DOHH2 (cell line): ENCODE measurements at regions not wholly inside any gene's neighbourhood (a gene's known extent, or its start where the extent isn't known, plus 50 kb on each side); places are given as distances from the start of the nearest gene placed in this dataset.

Experiments used
- H3F3A ChIP-seq: fragments of 200-600 bp; sonication (generic), shearing (Covaris generic); 2 replicates; pipeline ENCODE4 v1.6.0; 2016; ENCODE audit warnings: antibody characterized with exemption, mild to moderate bottlenecking; ENCODE audit not compliant: control insufficient read depth, insufficient read depth
- H3K27ac ChIP-seq: fragments of 200-600 bp; sonication (generic); 2 replicates; pipeline ENCODE4 v1.5.1; 2014; ENCODE audit warnings: low read depth, mild to moderate bottlenecking, low read length, moderate library complexity
- H3K27me3 ChIP-seq: fragments of 200-600 bp; sonication (generic); 2 replicates; pipeline ENCODE4 v1.6.1; 2014; ENCODE audit warnings: mild to moderate bottlenecking, low read length, mixed read lengths; ENCODE audit not compliant: control insufficient read depth
- H3K36me3 ChIP-seq: fragments of 200-600 bp; sonication (generic); 2 replicates; pipeline ENCODE4 v1.6.1; 2014; ENCODE audit warnings: mild to moderate bottlenecking, low read length, moderate library complexity, mixed read lengths; ENCODE audit not compliant: control insufficient read depth
- H3K4me1 ChIP-seq: fragments of 200-600 bp; sonication (generic); 2 replicates; pipeline ENCODE4 v1.6.1; 2014; ENCODE audit warnings: mild to moderate bottlenecking, low read length, mixed read lengths; ENCODE audit not compliant: control insufficient read depth
- H3K4me2 ChIP-seq: fragments of 200-600 bp; sonication (generic); 2 replicates; pipeline ENCODE4 v1.6.0; 2014; ENCODE audit warnings: mild to moderate bottlenecking, low read length, moderate library complexity
- H3K4me3 ChIP-seq: fragments of 200-600 bp; sonication (generic); 2 replicates; pipeline ENCODE4 v1.5.1; 2014; ENCODE audit warnings: mild to moderate bottlenecking, low read length, mixed read lengths
- H3K79me2 ChIP-seq: fragments of 200-600 bp; sonication (generic); 2 replicates; pipeline ENCODE4 v1.6.1; 2014; ENCODE audit warnings: mild to moderate bottlenecking, low read length, mixed read lengths; ENCODE audit not compliant: control insufficient read depth
- H3K9me2 ChIP-seq: fragments of 200-600 bp; sonication (generic); replicated peaks from 2 replicates; pipeline ENCODE4 v1.6.1; 2014; ENCODE audit warnings: mild to moderate bottlenecking, low read length, mixed read lengths; ENCODE audit not compliant: control insufficient read depth
- H3K9me3 ChIP-seq: fragments of 200-600 bp; sonication (generic); 2 replicates; pipeline ENCODE4 v1.6.1; 2014; ENCODE audit warnings: antibody characterized with exemption, low read length, mixed read lengths; ENCODE audit not compliant: control insufficient read depth, insufficient read depth
- H4K20me1 ChIP-seq: fragments of 200-600 bp; sonication (generic); 2 replicates; pipeline ENCODE4 v1.6.0; 2014; ENCODE audit warnings: low read depth, mild to moderate bottlenecking, antibody characterized with exemption, low read length, moderate library complexity; ENCODE audit not compliant: control insufficient read depth, insufficient read depth
- EZH2phosphoT487 ChIP-seq: fragments of 200-600 bp; sonication (generic); IDR thresholded peaks from 2 replicates; pipeline ENCODE4 v1.6.1; 2017; ENCODE audit warnings: borderline replicate concordance, mild to moderate bottlenecking, antibody characterized with exemption, low read length, moderate library complexity, mixed read lengths
- TF ChIP-seq, protein P1 (sequence below): fragments of 200-600 bp; sonication (generic); IDR thresholded peaks from one replicate; pipeline ENCODE4 v1.5.1; 2014; ENCODE audit warnings: antibody characterized with exemption, mild to moderate bottlenecking, low read depth, low read length; ENCODE audit not compliant: poor library complexity, severe bottlenecking

DNA sequence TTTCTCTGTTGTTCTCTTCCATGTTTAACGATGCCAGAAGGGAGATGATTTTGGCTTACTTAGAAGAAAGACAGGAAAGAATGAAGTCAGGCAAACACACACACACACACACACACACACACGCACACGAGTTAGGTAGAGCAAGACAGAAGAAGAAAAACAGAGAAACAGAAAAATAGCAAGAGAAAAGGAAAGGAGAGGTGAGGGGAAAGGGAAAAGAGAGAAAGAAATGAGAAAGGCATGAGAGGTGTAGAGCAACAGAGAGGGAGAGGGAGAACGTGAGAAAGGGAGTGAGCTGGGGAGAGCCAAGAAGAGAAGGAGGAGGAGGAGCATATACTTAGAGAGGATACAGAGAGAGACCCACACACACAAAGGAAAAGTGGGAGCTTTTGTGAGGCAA, 385.3 kb downstream of the DOK5 start:
- H3K27me3 ChIP-seq: no peaks in the 10 kb centered on the region
- no peak for TF ChIP-seq EZH2phosphoT487
- TF ChIP-seq, protein P1, sequence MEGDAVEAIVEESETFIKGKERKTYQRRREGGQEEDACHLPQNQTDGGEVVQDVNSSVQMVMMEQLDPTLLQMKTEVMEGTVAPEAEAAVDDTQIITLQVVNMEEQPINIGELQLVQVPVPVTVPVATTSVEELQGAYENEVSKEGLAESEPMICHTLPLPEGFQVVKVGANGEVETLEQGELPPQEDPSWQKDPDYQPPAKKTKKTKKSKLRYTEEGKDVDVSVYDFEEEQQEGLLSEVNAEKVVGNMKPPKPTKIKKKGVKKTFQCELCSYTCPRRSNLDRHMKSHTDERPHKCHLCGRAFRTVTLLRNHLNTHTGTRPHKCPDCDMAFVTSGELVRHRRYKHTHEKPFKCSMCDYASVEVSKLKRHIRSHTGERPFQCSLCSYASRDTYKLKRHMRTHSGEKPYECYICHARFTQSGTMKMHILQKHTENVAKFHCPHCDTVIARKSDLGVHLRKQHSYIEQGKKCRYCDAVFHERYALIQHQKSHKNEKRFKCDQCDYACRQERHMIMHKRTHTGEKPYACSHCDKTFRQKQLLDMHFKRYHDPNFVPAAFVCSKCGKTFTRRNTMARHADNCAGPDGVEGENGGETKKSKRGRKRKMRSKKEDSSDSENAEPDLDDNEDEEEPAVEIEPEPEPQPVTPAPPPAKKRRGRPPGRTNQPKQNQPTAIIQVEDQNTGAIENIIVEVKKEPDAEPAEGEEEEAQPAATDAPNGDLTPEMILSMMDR: no peak
- no peaks in the 10 kb centered on the region for H3K79me2 ChIP-seq
- H3K4me1 ChIP-seq: no peaks in the 10 kb centered on the region
- H3K4me2 ChIP-seq: no peak overlapping the region
- H3K4me3 ChIP-seq: no peak overlapping the region
- no peaks in the 10 kb centered on the region for H4K20me1 ChIP-seq
- no peak overlapping the region for H3K27ac ChIP-seq
- H3K9me2 ChIP-seq: no peaks in the 10 kb centered on the region
- no peaks in the 10 kb centered on the region for H3K36me3 ChIP-seq
- H3K9me3 ChIP-seq: no peaks in the 10 kb centered on the region
- no peaks in the 10 kb centered on the region for H3F3A ChIP-seq

DNA sequence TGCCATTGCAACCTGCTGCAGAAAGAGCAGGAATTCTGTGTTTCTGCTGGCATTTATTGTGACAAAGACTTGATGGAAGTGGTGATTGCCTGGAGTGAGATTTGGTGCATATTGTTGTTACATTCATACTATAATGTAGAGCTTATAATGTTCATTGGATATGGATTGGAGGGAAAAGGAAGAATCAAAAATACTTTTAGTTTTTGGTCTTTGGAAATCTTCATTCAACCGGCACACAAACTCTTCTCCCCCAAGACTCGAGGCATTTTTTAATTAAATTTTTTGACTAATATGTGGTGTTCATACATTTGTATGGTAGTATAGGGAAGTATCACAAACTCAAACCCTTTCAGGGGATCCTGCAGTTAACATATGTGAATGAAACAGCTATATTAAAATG, 380.8 kb downstream of the DOK5 start:
- no peaks in the 10 kb centered on the region for H3K9me3 ChIP-seq
- TF ChIP-seq, protein P1: no peak
- TF ChIP-seq EZH2phosphoT487: no peak

DNA sequence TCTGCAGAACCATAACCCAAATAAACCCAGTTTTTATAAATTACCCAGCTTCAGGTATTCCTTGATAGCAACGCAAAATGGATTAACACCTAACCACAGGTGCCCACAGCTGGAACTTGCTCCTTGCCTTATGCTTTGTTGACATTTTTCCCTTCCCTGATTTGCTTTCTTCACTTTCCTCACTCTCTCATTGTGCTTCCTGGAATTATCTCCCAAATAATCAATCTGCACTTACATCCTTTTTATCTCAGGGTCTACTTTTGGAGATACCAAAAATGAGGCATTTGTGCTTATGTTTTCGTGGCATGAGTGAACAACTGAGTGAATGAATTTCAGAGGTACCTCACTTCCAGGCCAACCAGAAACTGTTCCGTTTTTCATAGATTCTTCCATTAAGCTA, 374.3 kb downstream of the DOK5 start:
- Histone ChIP-seq H3K27me3 (no peaks in the 10 kb centered on the region), H3K36me3 (no peaks in the 10 kb centered on the region), H3K4me2 (no peak overlapping the region), H3F3A (no peaks in the 10 kb centered on the region), H3K4me3 (no peak overlapping the region), H3K4me1 (no peaks in the 10 kb centered on the region), H3K9me3 (no peaks in the 10 kb centered on the region), H3K27ac (no peak overlapping the region), H3K9me2 (no peaks in the 10 kb centered on the region), H4K20me1 (no peaks in the 10 kb centered on the region), H3K79me2 (no peaks in the 10 kb centered on the region)
- no peak for TF ChIP-seq EZH2phosphoT487

More for the DNA sequence above, 380.8 kb downstream of the DOK5 start:
- Histone ChIP-seq H3K27ac (no peak overlapping the region), H4K20me1 (no peaks in the 10 kb centered on the region), H3K4me3 (no peak overlapping the region), H3K36me3 (no peaks in the 10 kb centered on the region), H3K4me2 (no peak overlapping the region), H3F3A (no peaks in the 10 kb centered on the region), H3K9me2 (no peaks in the 10 kb centered on the region), H3K27me3 (no peaks in the 10 kb centered on the region), H3K79me2 (no peaks in the 10 kb centered on the region), H3K4me1 (no peaks in the 10 kb centered on the region)

DNA sequence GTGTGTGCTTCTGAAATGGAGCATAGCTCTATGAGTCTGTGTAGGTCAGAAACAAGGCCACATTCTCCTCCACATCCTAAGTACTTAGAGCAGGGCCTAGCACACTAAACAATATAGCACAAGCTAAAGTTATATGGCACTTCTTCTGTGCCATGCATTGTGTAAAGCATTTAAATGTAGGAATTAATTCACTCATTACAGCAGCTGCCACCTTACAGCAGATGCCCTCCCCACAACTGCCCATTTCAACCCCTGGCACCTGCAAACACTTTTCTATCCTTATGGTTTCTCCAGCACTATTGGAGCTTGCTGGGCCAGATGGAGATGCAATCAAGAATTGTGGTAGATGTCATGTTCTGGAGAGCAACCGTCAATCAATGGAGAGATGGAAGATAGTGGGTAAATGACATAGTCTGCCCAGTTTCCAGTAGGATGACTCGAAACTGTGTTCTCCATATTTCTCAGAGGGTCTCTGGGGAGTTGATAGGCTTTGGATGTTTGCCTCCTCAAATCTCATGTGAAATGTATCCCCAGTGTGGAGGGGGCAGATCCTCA, 373.7 kb downstream of the DOK5 start:
- Histone ChIP-seq H3K9me2 (no peaks in the 10 kb centered on the region), H3K27me3 (no peaks in the 10 kb centered on the region), H3K4me3 (no peak overlapping the region), H3K36me3 (no peaks in the 10 kb centered on the region), H3K4me2 (no peak overlapping the region), H3K79me2 (no peaks in the 10 kb centered on the region), H3K27ac (no peak overlapping the region), H3K9me3 (no peaks in the 10 kb centered on the region), H3F3A (no peaks in the 10 kb centered on the region), H4K20me1 (no peaks in the 10 kb centered on the region), H3K4me1 (no peaks in the 10 kb centered on the region)
- no peak for TF ChIP-seq EZH2phosphoT487
- TF ChIP-seq, protein P1: no peak
